Keratinocyte (primary cell): ENCODE measurements at regions not wholly inside any gene's neighbourhood (a gene's known extent, or its start where the extent isn't known, plus 50 kb on each side); places are given as distances from the start of the nearest gene placed in this dataset.

Source experiments
- DNase-seq: peaks from one replicate; pipeline ENCODE4 v3.0.0-alpha.2; 2011; ENCODE audit warnings: low read depth, missing footprints, low spot score
- FAIRE-seq: peaks from 2 replicates; lab custom pipeline; 2011; peaks lifted over from hg19 to GRCh38; lab: Jason Lieb, UNC
- H2AFZ ChIP-seq: 2 replicates; pipeline ENCODE4 v1.6.0; 2012; ENCODE audit warnings: low read length, control low read depth, inconsistent platforms; ENCODE audit not compliant: control insufficient read depth
- H3K27ac ChIP-seq: 2 replicates; pipeline ENCODE4 v1.5.1; 2011; ENCODE audit warnings: low read length; ENCODE audit not compliant: control insufficient read depth, insufficient read depth
- H3K27me3 ChIP-seq: 3 replicates; pipeline ENCODE4 v1.6.0; 2011; ENCODE audit warnings: low read length; ENCODE audit not compliant: control insufficient read depth, insufficient read depth; ENCODE audit errors: extremely low read depth
- H3K36me3 ChIP-seq, 2 experiments: 2 replicates in 1 of 2; 3 replicates in 1 of 2; pipeline ENCODE4 v1.5.1; 2011; ENCODE audit warnings: low read length in 2 of 2, mild to moderate bottlenecking in 1 of 2; ENCODE audit not compliant: control insufficient read depth in 2 of 2, insufficient read depth in 2 of 2; ENCODE audit errors: extremely low read depth in 1 of 2
- H3K4me1 ChIP-seq: 3 replicates; pipeline ENCODE4 v1.5.1; 2011; ENCODE audit warnings: low read length; ENCODE audit not compliant: control insufficient read depth, insufficient read depth; ENCODE audit errors: extremely low read depth
- H3K4me2 ChIP-seq: 3 replicates; pipeline ENCODE4 v1.6.0; 2011; ENCODE audit warnings: low read depth, low read length; ENCODE audit not compliant: control insufficient read depth, insufficient read depth; ENCODE audit errors: extremely low read depth
- H3K4me3 ChIP-seq, 3 experiments: fragments of 200-600 bp in 1 of 3; sonication (generic) in 1 of 3; 2 replicates in 2 of 3; 3 replicates in 1 of 3; pipeline ENCODE4 v1.5.1; 2011 to 2016; ENCODE audit warnings: low read length in 3 of 3, mild to moderate bottlenecking in 3 of 3, control low read depth in 2 of 3, inconsistent platforms in 1 of 3, low read depth in 1 of 3, mixed read lengths in 1 of 3, mixed run types in 1 of 3, moderate library complexity in 1 of 3; ENCODE audit not compliant: control insufficient read depth in 2 of 3, insufficient read depth in 2 of 3; ENCODE audit errors: extremely low read depth in 1 of 3
- H3K79me2 ChIP-seq: 2 replicates; pipeline ENCODE4 v1.6.0; 2012; ENCODE audit warnings: low read length; ENCODE audit not compliant: control insufficient read depth, insufficient read depth
- H3K9ac ChIP-seq: 3 replicates; pipeline ENCODE4 v1.6.0; 2011; ENCODE audit warnings: low read length; ENCODE audit not compliant: control insufficient read depth, insufficient read depth; ENCODE audit errors: extremely low read depth
- H3K9me1 ChIP-seq: 3 replicates; pipeline ENCODE4 v1.6.0; 2011; ENCODE audit warnings: low read length; ENCODE audit not compliant: control insufficient read depth, insufficient read depth; ENCODE audit errors: extremely low read depth
- H3K9me3 ChIP-seq: 2 replicates; pipeline ENCODE4 v1.5.1; 2012; ENCODE audit warnings: low read depth, low read length; ENCODE audit not compliant: control insufficient read depth
- H4K20me1 ChIP-seq: 3 replicates; pipeline ENCODE4 v1.6.0; 2011; ENCODE audit warnings: low read length; ENCODE audit not compliant: control insufficient read depth, insufficient read depth; ENCODE audit errors: extremely low read depth
- EZH2 ChIP-seq: IDR thresholded peaks from one replicate; pipeline ENCODE4 v1.6.1; 2012; ENCODE audit warnings: inconsistent platforms, mild to moderate bottlenecking, low read length, moderate library complexity
- dilution Hi-C: fragments of 300-500 bp; cut with MboI; formaldehyde crosslinking; loops from one replicate; pipeline ENCODE4 v1.7.0; 2020; ENCODE audit warnings: low sequenced_read_pairs; ENCODE audit not compliant: extremely low pct_ligation_motif_present
- TF ChIP-seq, protein P1 (sequence below), 3 experiments: IDR thresholded peaks in 1 of 3; conservative IDR thresholded peaks in 1 of 3; optimal IDR thresholded peaks in 1 of 3; 2 replicates in 2 of 3; 3 replicates in 1 of 3; pipeline versions ENCODE3 to v1.5.1; 2011; ENCODE audit warnings: low read length in 3 of 3, mild to moderate bottlenecking in 3 of 3, moderate library complexity in 2 of 3, control low read depth in 1 of 3, inconsistent platforms in 1 of 3; ENCODE audit not compliant: insufficient read depth in 2 of 3; ENCODE audit errors: extremely low read depth in 1 of 3

DNA sequence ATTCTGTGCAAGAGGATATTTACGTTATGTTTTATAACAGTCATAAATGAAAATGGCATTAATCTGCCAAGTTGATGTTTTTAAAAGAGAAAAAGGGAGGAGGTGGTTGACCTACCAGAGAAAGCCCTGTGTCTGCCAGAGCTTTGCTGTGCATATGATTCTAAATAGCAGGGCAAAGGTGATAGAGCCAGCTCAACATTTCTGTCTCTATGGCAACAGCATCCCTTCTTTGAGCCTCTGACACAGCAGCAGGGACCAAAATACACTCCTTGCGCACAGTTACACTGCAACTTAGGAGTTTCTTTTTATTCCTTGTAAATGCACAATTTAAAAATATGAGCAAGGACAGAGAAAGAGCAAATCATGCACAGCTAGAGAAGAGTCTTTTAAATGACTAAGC is 133.3 kb upstream of the RAI2 start:
- DNase-seq (no peak), FAIRE-seq (no peak)
- Histone ChIP-seq H3K9me1 (no peaks in the 10 kb centered on the region), H3K27me3 (no peaks in the 10 kb centered on the region), H4K20me1 (no peaks in the 10 kb centered on the region), H3K9ac (no peak overlapping the region), H3K4me3 (no peak overlapping the region), H3K27ac (no peak overlapping the region), H3K9me3 (no peaks in the 10 kb centered on the region), H3K4me2 (no peak overlapping the region), H3K36me3 (no peaks in the 10 kb centered on the region), H3K4me1 (no peaks in the 10 kb centered on the region), H3K79me2 (no peaks in the 10 kb centered on the region), H2AFZ (no peak overlapping the region)
- no peak for TF ChIP-seq EZH2
- TF ChIP-seq, protein P1, sequence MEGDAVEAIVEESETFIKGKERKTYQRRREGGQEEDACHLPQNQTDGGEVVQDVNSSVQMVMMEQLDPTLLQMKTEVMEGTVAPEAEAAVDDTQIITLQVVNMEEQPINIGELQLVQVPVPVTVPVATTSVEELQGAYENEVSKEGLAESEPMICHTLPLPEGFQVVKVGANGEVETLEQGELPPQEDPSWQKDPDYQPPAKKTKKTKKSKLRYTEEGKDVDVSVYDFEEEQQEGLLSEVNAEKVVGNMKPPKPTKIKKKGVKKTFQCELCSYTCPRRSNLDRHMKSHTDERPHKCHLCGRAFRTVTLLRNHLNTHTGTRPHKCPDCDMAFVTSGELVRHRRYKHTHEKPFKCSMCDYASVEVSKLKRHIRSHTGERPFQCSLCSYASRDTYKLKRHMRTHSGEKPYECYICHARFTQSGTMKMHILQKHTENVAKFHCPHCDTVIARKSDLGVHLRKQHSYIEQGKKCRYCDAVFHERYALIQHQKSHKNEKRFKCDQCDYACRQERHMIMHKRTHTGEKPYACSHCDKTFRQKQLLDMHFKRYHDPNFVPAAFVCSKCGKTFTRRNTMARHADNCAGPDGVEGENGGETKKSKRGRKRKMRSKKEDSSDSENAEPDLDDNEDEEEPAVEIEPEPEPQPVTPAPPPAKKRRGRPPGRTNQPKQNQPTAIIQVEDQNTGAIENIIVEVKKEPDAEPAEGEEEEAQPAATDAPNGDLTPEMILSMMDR (optimal IDR thresholded peaks at IDR 0.05 in 1 of 3, IDR thresholded peaks at IDR 0.05 in 1 of 3, conservative IDR thresholded peaks at IDR 0.05 in 1 of 3; ENCODE audit: extremely low read depth in 1 of 3, insufficient read depth in 2 of 3, low read length in 3 of 3), result no peak
- dilution Hi-C loops, result no loop called here

DNA sequence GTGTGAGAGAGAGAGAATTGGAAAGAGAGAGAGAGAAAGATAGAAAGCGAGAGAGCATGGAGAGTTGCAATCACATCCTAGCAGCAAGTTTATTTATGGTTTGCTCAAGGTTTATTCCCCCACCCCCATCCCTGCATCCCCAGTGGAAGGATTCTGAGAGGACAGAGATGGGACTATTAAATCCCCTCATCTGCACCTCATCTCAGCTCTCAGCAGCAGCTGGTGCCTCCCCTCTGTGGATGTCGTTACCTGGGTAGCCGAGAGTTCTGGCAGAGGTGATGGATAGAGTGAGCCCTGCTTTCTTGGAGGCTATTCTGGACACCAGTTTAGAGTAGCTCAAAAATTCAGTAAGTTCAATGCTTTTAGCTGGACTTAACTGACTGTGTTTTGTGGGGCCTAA is 132.0 kb upstream of the RAI2 start:
- H3K4me2 ChIP-seq, result no peak overlapping the region
- H3K9me1 ChIP-seq, result no peaks in the 10 kb centered on the region
- no peak overlapping the region for H3K27ac ChIP-seq
- H3K9ac ChIP-seq, result no peak overlapping the region
- dilution Hi-C loops, result no loop called here
- no peak for TF ChIP-seq EZH2
- TF ChIP-seq, protein P1 (optimal IDR thresholded peaks at IDR 0.05 in 1 of 3, IDR thresholded peaks at IDR 0.05 in 1 of 3, conservative IDR thresholded peaks at IDR 0.05 in 1 of 3; ENCODE audit: extremely low read depth in 1 of 3, insufficient read depth in 2 of 3, low read length in 3 of 3), result no peak
- no peak for FAIRE-seq
- H3K4me3 ChIP-seq, result no peak overlapping the region
- H3K79me2 ChIP-seq, result no peaks in the 10 kb centered on the region
- H3K27me3 ChIP-seq, result no peaks in the 10 kb centered on the region
- H4K20me1 ChIP-seq, result no peaks in the 10 kb centered on the region
- H2AFZ ChIP-seq, result no peak overlapping the region
- H3K36me3 ChIP-seq, result no peaks in the 10 kb centered on the region
- H3K4me1 ChIP-seq, result no peaks in the 10 kb centered on the region
- no peaks in the 10 kb centered on the region for H3K9me3 ChIP-seq
- no peak for DNase-seq
